ELF-1 (cell line): ENCODE measurements at regions not wholly inside any gene's neighbourhood (a gene's known extent, or its start where the extent isn't known, plus 50 kb on each side); places are given as distances from the start of the nearest gene placed in this dataset.

Experiments used
- DNase-seq: peaks from one replicate; pipeline ENCODE4 v3.0.0-alpha.2; 2016; ENCODE audit warnings: low read depth, low spot score

GRCh38 chr2:226403369-226403768 is 396.3 kb downstream of the IRS1 start:
- DNase-seq = no peak

GRCh38 chr2:226399006-226399405 is 400.6 kb downstream of the IRS1 start:
- DNase-seq = no peak

GRCh38 chr2:226398580-226398979 is 401.0 kb downstream of the IRS1 start:
- DNase-seq = no peak

GRCh38 chr2:226396541-226396940 is 403.1 kb downstream of the IRS1 start:
- DNase-seq = no peak

GRCh38 chr2:226387499-226387942 is 412.1 kb downstream of the IRS1 start:
- DNase-seq = no peak

GRCh38 chr2:226383461-226383860 is 416.2 kb downstream of the IRS1 start:
- DNase-seq = no peak

GRCh38 chr2:226380679-226381078 is 418.9 kb downstream of the IRS1 start:
- DNase-seq = no peak

- no peak for DNase-seq
Observed at GRCh38 chr2:226378753-226379705, 420.6 kb downstream of the IRS1 start.

GRCh38 chr2:226376516-226377180 is 423.0 kb downstream of the IRS1 start:
- no peak for DNase-seq

GRCh38 chr2:226366920-226367319 is 432.7 kb downstream of the IRS1 start:
- no peak for DNase-seq

- DNase-seq = no peak
Observed at GRCh38 chr2:226364217-226364616, 435.4 kb downstream of the IRS1 start.

- DNase-seq = no peak
Observed at GRCh38 chr2:226362980-226363379, 436.6 kb downstream of the IRS1 start.

- DNase-seq = no peak
Observed at GRCh38 chr2:226360658-226361057, 439.0 kb downstream of the IRS1 start.

GRCh38 chr2:226358688-226359087 is 440.9 kb downstream of the IRS1 start:
- DNase-seq = no peak

GRCh38 chr2:226357816-226358215 is 441.8 kb downstream of the IRS1 start:
- no peak for DNase-seq

GRCh38 chr2:226355600-226355999 is 444.0 kb downstream of the IRS1 start:
- no peak for DNase-seq

GRCh38 chr2:226354434-226354833 is 445.2 kb downstream of the IRS1 start:
- DNase-seq = peak; percentile 23

GRCh38 chr2:226352941-226353560 is 446.6 kb downstream of the IRS1 start:
- no peak for DNase-seq

- no peak for DNase-seq
Observed at GRCh38 chr2:226351711-226352110, 447.9 kb downstream of the IRS1 start.

GRCh38 chr2:226339616-226340015 is 460.0 kb downstream of the IRS1 start:
- no peak for DNase-seq

- no peak for DNase-seq
Observed at GRCh38 chr2:226338825-226339224, 460.8 kb downstream of the IRS1 start.

- DNase-seq = no peak
Observed at GRCh38 chr2:226337941-226338600, 461.5 kb downstream of the IRS1 start.
